ENCODE measurements at regions not wholly inside any gene's neighbourhood (a gene's known extent, or its start where the extent isn't known, plus 50 kb on each side); places are given as distances from the start of the nearest gene placed in this dataset.

DNA sequence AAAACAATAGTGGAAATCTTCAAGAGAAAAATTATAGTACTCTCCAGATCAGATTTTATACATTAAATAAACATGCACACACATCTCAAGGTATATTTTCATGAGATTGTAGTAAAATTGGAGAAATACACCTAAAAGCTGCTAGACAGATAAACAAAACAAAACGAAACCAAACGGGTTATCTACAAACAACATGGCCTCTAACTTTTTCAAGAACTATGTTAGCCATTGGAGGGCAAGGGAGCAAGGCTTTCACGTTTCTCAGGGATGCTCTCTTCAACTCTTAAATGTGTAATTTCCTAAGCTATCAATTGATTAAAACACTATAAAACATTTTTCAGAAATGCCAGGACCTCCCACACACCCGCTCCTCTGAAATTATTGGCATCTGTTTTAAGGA is 1262.4 kb upstream of the PCDH20 start:
- TF ChIP-seq, protein P1, sequence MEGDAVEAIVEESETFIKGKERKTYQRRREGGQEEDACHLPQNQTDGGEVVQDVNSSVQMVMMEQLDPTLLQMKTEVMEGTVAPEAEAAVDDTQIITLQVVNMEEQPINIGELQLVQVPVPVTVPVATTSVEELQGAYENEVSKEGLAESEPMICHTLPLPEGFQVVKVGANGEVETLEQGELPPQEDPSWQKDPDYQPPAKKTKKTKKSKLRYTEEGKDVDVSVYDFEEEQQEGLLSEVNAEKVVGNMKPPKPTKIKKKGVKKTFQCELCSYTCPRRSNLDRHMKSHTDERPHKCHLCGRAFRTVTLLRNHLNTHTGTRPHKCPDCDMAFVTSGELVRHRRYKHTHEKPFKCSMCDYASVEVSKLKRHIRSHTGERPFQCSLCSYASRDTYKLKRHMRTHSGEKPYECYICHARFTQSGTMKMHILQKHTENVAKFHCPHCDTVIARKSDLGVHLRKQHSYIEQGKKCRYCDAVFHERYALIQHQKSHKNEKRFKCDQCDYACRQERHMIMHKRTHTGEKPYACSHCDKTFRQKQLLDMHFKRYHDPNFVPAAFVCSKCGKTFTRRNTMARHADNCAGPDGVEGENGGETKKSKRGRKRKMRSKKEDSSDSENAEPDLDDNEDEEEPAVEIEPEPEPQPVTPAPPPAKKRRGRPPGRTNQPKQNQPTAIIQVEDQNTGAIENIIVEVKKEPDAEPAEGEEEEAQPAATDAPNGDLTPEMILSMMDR (conservative IDR thresholded peaks at IDR 0.05; ENCODE audit: low read depth, low read length): no peak
- TF ChIP-seq FOS (IDR thresholded peaks at IDR 0.05; ENCODE audit: low read depth, low read length): no peak
- no peak for TF ChIP-seq POLR2A (IDR thresholded peaks at IDR 0.05; ENCODE audit: low read depth, low read length)
- no peak for TF ChIP-seq CHD1 (IDR thresholded peaks at IDR 0.05; ENCODE audit: low read depth, low read length)
- TF ChIP-seq, protein P2, sequence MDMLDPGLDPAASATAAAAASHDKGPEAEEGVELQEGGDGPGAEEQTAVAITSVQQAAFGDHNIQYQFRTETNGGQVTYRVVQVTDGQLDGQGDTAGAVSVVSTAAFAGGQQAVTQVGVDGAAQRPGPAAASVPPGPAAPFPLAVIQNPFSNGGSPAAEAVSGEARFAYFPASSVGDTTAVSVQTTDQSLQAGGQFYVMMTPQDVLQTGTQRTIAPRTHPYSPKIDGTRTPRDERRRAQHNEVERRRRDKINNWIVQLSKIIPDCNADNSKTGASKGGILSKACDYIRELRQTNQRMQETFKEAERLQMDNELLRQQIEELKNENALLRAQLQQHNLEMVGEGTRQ (IDR thresholded peaks at IDR 0.05; ENCODE audit: low read depth, low read length): no peak
- TF ChIP-seq MXI1 (IDR thresholded peaks at IDR 0.05; ENCODE audit: borderline replicate concordance, low read depth, low read length): no peak
- no peak for TF ChIP-seq RAD21 (IDR thresholded peaks at IDR 0.05; ENCODE audit: low read length)
- no peak for TF ChIP-seq MAFK (IDR thresholded peaks at IDR 0.05; ENCODE audit: low read depth, low read length)
